ENCODE measurements at regions not wholly inside any gene's neighbourhood (a gene's known extent, or its start where the extent isn't known, plus 50 kb on each side); places are given as distances from the start of the nearest gene placed in this dataset.

DNA sequence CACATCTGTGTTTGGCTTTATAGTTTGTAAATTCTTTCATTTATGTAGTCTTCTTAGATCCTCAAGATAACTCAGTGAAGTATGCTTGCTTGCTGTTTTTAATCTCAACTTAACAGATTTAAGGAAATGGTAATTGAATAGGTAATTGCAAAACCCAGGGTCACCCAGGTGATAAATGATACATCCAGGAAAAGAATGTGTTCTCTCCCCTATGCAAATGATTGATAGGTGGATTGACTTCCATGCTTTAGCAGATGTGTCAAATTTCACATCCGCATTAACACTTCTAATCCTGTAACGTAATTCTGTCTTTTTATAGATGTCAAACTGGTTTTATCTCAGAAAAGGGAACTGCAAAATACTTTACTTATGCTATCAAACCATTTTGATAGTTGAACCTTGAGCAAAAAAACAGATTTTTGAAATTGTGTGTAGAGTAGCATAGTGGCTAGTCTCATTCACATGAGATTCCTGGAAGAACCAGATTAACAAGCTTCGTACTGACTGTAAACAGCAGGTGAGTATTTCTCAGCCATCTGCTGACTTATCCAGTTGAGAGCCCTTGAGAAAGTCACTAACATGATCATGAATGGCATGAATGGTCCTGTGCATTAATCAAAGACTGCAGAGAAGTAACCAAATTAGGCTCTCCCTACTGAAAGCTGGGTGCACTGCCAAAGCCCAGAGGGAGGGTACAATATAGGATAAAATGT lies 86.7 kb upstream of the PAM start:
- TF ChIP-seq CTCF (IDR thresholded peaks at IDR 0.05) (no peak), EZH2 (IDR thresholded peaks at IDR 0.05; ENCODE audit: borderline replicate concordance, insufficient read depth, low read depth, low read length, poor library complexity, severe bottlenecking) (no peak)

Data from B cell (primary cell).